Lung microvascular endothelial cell (primary cell): ENCODE measurements at regions not wholly inside any gene's neighbourhood (a gene's known extent, or its start where the extent isn't known, plus 50 kb on each side); places are given as distances from the start of the nearest gene placed in this dataset.
A peak's percentile ranks its signal among the peaks of the same experiment; 100 is the strongest.

ENCODE experiments used
- DNase-seq, 2 donors: peaks; one replicate each; pipeline versions ENCODE4 v3.0.0 to v3.0.0-alpha.2; 2010; ENCODE audit warnings: low read depth in 2 of 2

DNA sequence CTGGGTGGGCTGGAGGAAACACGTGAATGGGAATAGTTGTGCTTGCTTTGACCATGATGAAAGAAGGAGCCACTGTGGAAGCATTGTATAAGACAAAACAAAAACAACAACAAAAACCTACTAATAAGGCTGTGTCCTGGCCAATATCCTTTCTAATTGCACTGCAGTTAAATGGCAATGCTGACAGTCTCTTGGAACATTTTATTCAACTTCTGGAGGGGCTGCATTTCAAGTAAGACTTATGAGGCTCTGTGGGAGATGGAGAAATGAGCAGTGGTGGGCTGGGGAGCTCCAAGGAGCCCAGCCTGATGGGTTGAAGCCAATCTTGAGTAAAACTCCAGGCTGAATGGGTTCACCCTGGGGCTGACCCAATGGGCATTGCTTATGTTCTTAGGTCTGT, 99.8 kb upstream of the ROPN1 start:
- no peak for DNase-seq

DNA sequence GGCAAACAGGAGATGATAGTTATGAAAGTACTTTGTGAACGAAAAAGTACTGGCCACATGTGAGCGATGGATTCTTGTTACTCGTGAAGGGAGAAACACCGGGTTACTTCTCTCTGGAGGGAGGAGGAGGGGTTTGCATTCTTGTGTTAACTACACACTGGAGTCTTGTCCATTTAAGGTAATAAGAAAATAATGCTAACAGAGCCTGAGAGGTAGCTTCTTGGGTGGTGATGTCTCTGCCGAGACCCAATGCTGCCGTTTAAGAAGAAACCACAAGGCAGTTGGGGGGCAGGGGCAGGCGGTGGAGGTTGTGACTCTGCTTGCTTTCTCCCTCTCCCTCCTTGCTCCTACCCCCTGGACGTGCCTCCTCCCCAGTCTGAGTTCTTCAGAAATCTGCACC, 100.9 kb upstream of the ROPN1 start:
- DNase-seq, result no peak

DNA sequence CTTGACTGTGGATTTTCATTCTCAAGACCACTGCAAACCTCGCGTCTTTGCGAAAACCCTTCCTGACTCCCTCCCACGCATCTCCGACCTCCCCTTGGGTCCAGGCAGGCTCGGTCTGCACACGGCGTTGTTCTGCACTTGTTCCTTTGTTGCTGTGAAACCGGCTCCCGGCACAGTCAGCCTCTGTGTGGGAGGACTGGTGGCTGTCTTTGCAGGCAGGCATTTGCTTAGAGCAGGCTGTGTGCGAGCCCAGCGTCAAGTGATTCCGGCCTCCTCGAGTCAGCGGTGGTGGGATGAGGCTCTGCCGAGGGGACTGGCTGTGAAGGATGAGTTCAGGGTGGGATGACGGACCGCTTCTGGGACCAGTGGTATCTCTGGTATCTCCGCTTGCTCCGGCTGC, 102.6 kb upstream of the ROPN1 start:
- no peak for DNase-seq

DNA sequence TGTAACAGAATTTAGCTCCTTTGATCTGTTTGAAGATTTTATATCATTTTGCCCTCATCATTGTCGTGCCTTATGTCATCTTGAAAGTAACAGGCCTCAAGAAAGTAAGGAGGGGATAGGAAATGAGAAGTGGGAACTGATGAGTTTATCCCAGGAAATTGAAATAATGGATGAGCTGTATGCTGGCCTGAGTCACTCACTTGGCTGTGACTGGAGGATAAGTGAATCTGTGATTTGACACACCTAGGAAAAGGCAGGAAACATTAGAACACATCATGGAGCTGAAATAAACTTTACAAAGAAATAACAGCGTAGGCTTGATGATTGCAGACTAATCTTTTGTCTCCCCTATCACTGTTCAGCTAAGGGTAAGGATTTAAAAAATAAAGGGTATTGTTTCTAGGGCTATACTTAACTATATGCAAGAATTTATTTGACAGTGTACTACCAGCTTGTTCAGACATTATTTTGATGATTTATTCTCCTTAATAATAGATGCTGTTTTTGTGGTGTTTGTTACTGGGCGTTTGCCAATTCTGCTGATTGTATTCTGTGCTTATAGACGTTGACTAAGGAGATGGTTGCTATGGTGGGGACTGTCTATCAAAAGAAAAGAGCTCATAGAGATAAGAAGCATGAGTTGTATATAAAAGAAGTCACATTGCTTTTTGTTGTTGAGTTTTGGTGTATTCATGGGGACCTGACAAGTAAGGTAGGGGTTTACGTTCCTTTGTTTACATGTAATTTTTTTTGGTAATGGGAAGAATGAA, 105.6 kb upstream of the ROPN1 start:
- peak in 1 of 2 donors; percentile 67 for DNase-seq

DNA sequence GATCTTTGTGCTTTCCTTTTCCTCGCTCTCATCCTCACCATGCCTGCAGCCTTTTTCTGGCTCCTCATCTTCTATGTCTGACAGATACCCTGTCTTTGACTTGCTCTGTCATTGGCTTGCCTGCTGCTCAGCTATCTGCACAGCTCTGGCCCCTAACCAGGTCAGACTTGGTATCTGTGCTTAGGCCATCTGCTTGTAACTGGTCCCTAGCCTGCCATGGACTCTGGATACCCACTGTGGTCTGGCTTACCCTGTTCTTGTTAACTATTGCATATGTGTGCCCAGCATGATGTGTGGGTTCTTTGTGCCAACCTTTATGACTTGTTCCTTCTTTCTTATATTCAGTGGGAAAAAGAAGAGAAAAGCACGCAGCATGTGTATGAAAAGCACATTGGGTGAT, 109.7 kb upstream of the ROPN1 start:
- no peak for DNase-seq

DNA sequence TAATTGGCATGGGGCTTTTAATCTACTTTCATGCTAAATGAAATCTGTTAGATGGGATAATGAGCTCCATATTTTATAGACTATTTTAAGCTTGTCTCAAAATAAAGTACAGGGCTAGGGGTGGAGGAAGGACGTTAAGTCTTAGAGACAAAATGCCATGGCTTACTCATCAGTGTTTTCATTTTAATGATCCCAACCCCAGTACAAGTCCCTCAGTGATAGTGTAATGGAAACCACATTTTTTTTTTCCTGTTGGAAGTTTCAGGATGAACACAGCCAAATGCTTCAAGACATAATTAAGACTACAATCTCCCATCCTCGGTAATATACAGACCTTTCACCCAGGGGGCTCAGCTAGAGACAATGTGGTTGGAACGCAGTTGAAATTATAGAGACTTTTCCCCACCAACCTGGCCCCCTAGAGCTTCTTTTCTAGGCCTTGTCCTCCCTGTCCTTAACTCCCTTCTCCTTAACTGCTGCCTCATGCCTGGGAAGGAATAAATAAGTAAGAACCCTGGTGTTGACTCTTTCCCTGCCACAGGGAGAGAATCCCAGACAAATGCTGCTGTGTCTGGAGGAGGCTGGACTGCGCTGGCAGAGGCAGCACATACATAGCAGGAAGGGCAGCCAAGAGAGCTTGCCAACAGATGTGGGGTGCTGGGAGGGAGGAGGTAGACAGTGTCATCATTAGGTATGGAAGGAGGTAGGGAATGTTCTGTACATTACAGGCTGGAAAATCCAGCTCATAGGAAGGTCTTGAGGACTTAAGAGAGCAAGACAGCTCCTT, 115.4 kb upstream of the ROPN1 start:
- DNase-seq, result no peak

DNA sequence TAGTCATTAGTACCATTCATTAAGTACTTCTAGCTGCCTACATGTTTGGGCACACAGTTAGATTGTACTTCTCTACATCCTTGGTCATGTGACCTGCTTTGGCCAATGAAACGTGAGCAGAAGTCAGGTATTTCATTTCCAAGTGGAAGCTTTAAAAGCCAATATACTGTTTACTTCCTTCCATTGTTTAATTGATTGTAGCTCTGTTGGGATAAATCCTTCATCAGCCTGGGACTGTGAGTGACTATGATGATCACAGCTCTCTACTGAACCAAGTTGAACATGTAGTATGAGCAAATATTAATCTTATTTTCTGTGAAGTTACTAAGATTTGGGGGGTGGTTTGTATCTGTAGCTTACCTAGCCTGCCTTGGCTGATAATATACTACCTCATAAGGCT, 116.5 kb upstream of the ROPN1 start:
- DNase-seq, result peak in 1 of 2 donors; percentile 71

DNA sequence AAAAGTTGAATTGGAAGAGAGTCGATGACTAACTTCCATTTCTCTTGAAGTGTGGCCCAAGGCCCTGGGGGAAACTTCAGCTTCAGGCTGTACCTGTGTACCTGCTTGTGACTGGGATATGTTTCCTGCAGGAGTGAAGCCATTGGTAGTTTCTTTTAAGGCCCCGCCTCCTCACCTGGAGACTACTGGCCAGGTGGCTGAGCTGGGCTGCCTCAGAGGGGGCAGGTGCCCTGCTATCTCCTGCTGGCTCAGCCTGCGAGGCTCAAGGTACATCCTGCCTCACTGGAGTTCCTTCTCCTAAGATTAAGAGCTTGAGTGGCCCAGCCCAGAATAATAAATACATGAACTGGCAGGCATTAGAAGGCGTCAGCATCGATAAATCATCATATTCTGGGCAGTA, 121.6 kb upstream of the ROPN1 start:
- DNase-seq, result no peak

DNA sequence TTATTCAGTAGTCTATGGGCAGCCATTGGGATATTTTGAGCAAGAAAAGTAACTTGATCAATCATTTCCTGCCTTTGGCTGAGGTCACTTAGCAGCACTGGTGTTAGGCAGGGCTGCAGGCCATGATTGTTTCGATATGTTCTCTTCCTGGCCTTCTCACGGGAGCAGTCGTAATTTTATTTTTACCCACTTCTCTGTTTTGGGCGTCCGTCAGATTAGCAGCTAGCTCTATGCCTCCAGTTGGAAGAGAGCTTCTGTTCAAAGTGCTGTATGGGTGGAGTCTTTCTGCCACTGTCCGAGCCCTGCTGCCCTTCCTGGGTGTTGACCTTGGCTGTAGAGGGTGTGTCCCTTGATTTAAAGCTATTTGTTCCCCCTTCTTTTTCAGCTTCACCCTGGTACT, 123.4 kb upstream of the ROPN1 start:
- peak; percentile 32 to 50 for DNase-seq

DNA sequence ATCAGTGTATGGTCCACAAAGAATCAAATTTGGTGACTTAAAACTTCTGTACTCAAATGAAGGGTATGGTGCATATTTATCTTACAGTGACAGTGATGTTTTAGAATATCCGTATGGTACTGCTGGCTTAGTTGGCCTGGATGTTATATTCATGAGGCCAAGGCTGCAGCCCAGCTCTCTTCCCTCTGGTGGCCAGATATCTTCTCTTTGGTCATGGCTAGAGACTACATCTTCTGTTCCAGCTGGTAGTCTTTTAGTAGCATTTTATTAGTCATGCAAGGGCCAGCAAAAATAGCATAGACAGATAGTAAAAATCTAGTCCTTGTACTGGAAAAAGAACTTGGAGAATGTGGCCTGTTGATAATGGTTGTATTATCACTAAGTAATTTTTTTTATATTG, 124.0 kb upstream of the ROPN1 start:
- DNase-seq, result no peak

DNA sequence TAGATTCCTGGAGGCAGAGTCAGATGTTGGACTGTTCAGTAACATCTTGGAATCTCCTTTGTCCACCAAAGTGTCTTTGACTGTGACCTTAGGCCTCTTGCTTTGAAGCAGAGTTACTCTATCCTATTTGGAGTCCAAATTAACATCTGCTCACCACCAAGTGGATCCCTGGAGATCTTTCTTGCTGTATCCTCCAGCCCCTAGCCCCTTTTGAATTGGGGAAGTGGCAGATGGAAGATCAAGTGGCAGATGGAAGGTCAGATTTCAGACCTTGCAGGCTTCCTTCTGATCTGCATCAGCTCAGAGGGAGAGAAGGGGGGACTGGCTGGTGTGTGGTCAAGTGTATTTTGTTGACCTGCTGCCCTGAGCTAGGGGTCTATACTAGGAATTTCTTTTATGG, 125.0 kb upstream of the ROPN1 start:
- DNase-seq, result no peak

DNA sequence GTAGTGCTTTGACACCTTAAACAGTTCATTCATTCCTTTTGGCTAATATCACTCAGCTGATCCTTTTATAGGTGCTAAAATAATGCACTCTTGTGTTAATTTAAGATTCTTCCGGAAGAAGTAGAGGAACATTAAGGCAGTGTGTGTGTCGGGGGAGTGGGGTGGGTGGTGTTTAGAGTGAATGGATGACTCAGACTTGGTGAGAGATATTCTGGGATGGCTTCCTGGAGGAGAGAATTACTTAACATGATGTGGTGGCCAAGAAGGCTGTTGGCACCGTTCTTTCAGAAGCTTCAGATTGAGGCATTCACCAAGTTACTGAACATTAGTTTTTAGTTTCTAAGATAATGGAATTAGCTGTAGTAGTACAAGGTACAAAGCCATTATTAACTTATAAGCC, 125.6 kb upstream of the ROPN1 start:
- peak; percentile 37 to 82 for DNase-seq

DNA sequence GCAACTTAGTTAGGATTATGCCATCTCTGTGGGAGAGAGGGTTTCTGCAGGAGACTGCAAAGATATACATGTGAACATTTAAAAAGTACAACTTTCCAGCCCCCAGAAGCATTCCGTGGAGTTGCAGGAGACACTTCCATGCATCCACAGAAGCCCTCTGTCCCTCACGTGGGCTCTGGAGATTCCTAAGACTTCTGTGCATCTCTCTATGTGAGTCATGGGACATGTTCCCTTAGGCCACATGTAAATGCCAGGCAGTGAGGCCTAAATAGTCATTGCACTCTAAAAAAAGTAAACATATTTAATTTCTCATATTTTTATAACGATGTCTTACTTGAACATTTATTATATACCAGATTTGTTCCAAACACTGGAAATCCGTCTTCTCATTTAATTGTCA, 126.5 kb upstream of the ROPN1 start:
- no peak for DNase-seq

DNA sequence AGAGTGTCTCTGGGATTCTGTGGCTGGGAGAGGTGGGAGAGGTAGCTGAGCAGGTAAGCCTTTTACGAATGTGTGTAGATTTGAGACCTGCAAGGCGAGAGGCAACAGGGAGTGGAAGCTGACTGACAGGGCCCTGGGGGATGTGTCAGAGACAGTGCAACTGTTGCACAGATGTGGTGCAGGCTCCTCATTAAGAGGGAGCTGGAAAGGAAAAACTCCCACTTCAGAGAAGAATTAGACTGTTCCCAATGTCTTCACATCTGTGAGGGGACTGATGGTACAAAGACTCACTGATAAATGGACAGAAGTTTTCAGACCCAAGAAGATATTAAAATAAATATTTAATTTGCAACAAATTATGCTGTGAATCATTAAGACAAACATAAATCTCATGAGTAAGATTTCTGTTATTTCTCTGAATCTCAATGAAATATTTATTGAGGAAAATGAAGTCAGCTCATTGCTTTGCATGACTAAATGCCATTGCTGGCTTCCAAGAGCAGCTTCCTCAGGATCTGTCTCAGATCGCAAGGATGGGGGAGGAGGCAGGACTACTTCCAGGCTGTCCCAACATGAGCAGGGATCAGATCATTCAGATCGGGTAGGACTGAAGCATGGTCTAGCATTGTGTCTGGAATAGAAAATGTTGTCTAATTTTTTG, 127.3 kb upstream of the ROPN1 start:
- peak in 1 of 2 donors; percentile 84 for DNase-seq

DNA sequence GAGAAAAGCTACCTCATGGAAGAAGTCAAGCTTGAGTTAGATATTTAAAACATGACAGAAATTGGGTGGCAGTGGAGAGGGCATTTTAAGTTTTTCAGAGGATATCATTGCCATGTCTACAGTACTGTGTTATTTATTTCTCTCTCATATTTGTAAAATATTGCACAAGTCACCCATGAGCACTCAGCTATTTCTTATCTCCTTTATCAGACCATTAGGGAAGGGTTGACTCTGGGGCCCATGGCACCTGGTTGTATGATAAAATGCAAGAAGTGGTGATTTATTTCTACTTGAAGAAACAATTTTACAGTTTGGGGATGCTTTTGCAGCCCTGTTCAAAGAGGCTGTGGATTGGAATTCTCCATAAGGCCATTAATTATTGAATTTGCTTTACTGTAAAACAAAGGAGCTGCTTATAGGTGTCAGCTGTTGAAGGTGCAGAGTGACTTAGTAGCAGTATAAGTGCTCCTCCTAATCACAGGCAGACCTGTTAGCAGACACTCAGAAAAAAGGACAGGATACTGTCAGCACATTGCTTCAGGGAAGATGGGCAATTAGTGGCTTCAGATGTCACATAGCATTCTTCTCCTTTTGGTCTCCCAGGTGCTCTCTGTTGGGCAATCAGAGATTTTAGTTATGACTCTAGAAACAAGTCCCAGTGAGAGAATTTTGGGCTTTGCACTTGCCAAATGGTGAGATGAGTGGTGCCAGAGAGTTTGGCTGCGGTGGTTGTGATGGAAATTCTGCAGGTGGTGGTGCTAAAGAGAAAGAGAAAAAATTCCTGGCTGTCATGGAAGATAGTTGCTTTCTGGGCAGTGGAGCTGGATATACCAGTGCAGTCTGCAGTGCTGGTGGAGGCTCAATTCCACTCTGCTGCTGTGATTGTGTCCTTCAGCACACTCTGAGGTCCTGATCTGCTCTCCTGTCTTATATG, 129.7 kb upstream of the ROPN1 start:
- no peak for DNase-seq

DNA sequence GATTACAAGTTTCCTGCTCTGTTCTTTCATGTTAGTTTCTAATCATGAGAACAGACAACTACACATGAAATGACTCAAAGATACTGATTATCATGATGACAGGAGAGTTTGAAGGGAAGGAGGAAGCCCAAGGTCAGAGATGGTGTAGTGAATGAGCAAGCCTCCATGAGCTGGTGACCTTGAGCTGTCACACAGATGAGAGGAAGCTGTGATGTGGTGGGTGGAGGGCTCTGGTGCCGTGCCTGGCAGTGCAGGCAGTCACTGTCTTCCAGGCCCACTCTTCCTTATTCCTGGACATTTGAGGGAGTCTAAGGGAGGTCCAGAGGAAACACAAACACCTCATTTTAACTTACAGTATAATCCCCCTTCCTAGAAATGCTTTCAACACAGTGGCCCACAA, 133.4 kb upstream of the ROPN1 start:
- DNase-seq, result peak in 1 of 2 donors; percentile 13

DNA sequence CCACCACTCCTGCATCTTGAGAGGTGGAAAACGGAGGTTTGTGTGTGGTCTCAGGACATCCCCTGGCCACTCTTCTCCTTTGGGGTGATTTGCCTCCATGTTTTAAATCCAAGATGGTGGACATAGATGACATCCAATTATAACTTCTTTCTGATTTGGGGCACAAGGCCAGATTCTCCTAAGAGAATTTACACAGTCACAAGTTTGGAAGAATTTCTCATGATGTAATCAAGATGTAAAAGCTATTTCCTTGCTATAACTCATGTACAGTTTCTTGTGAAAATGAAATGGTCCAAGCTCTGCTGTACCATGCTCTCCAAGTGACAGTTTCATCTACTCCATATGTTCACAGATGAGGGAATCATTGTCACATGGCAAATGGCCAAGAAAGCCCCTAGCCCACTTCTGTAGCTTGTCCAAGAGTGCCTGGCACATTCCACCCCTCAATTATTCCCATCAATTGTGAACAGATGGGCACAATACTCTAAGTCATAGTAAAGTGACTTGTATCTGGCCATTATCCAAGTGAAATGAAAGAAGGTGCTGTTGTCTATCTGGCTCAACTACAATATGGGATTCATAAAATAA, 134.6 kb upstream of the ROPN1 start:
- no peak for DNase-seq

DNA sequence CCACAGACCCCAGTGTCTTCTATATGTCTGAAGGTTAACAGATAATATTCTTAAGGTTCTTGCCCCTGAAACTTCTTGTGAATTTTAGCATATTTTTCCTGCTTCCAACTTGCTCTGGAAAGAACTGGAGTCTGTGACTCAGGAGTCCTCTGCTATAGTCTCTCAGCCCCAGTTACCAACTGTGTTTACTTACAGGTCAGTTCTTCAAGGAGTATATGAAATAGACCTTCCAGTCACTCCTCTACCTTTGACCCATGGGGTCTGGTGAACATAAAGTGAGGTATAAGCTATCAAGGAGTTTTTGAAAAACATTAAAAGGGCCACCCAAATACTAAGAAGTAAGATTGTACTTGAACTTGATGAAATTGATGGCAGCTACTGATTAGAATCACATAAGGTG, 139.2 kb upstream of the ROPN1 start:
- no peak for DNase-seq

DNA sequence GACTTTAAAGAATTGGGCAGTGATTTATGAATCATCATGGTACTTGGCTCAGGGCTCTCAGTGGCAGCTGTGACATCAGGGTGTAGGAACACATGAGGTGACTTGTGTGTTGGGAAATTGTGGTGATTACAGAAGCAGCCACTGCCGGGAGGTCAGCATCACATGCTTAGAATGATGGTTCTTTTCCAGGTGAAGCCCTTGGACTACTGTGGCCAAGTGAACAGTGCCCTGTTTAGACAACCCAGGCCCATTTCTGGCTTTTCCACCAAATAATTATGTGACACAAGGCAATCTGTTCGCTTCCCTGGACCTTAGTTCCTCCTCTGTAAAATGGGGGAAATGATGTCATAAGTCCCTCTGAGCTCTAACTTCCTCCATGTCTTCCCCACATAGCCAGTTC, 139.7 kb upstream of the ROPN1 start:
- peak; percentile 45 to 66 for DNase-seq

DNA sequence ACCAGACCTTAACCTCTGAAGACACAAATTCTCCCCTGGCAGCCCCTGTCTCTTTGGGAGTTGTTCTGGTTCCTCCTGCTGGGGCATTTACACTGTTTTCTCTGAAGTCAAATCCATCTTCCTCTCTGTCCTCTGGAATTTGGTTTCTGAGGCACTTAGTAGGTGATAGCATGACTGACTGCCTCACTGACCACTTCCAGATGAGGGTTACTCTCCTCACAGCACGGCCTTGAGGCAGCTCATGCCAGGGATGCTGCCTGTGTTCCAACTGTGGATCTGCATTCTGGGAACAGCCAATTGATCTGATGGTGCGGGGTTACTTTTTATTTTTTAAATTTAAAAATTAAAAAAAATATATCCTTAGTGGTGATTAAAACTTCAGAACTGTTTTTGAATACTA, 140.9 kb upstream of the ROPN1 start:
- no peak for DNase-seq

DNA sequence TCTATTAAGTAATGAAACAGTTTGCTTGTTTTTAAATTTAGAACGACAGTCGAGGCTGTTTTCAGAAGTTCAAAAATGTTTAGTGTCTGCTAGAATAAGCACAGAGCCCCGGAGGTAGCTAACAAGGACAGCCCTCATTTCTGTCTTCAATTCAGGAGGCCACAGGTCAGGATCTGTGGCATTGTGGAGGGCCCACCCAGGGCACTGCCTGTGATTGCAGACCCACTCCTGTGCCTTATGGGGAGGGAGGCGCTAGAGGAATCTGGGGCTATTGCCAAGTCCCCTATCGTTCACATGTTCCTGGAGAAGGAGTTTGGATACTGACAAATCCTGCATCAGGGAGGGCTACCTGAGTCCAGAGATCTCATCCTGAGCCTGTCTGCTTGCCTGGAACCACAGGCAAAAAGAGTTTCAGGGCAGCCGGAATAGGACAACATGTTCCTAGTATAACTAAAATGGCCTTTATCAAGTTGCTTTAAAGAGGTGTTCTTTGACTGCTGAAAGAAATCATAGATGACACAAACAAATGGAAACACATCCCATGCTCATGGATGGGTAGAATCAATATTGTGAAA, 141.5 kb upstream of the ROPN1 start:
- DNase-seq, result no peak
